Keratinocyte (primary cell): ENCODE measurements at regions not wholly inside any gene's neighbourhood (a gene's known extent, or its start where the extent isn't known, plus 50 kb on each side); places are given as distances from the start of the nearest gene placed in this dataset.

Experiments used
- DNase-seq: peaks from one replicate; pipeline ENCODE4 v3.0.0-alpha.2; 2011; ENCODE audit warnings: low read depth, missing footprints, low spot score
- FAIRE-seq: peaks from 2 replicates; lab custom pipeline; 2011; peaks lifted over from hg19 to GRCh38; lab: Jason Lieb, UNC
- H2AFZ ChIP-seq: 2 replicates; pipeline ENCODE4 v1.6.0; 2012; ENCODE audit warnings: low read length, control low read depth, inconsistent platforms; ENCODE audit not compliant: control insufficient read depth
- H3K27ac ChIP-seq: 2 replicates; pipeline ENCODE4 v1.5.1; 2011; ENCODE audit warnings: low read length; ENCODE audit not compliant: control insufficient read depth, insufficient read depth
- H3K27me3 ChIP-seq: 3 replicates; pipeline ENCODE4 v1.6.0; 2011; ENCODE audit warnings: low read length; ENCODE audit not compliant: control insufficient read depth, insufficient read depth; ENCODE audit errors: extremely low read depth
- H3K36me3 ChIP-seq, 2 experiments: 2 replicates in 1 of 2; 3 replicates in 1 of 2; pipeline ENCODE4 v1.5.1; 2011; ENCODE audit warnings: low read length in 2 of 2, mild to moderate bottlenecking in 1 of 2; ENCODE audit not compliant: control insufficient read depth in 2 of 2, insufficient read depth in 2 of 2; ENCODE audit errors: extremely low read depth in 1 of 2
- H3K4me1 ChIP-seq: 3 replicates; pipeline ENCODE4 v1.5.1; 2011; ENCODE audit warnings: low read length; ENCODE audit not compliant: control insufficient read depth, insufficient read depth; ENCODE audit errors: extremely low read depth
- H3K4me2 ChIP-seq: 3 replicates; pipeline ENCODE4 v1.6.0; 2011; ENCODE audit warnings: low read depth, low read length; ENCODE audit not compliant: control insufficient read depth, insufficient read depth; ENCODE audit errors: extremely low read depth
- H3K4me3 ChIP-seq, 3 experiments: fragments of 200-600 bp in 1 of 3; sonication (generic) in 1 of 3; 2 replicates in 2 of 3; 3 replicates in 1 of 3; pipeline ENCODE4 v1.5.1; 2011 to 2016; ENCODE audit warnings: low read length in 3 of 3, mild to moderate bottlenecking in 3 of 3, control low read depth in 2 of 3, inconsistent platforms in 1 of 3, low read depth in 1 of 3, mixed read lengths in 1 of 3, mixed run types in 1 of 3, moderate library complexity in 1 of 3; ENCODE audit not compliant: control insufficient read depth in 2 of 3, insufficient read depth in 2 of 3; ENCODE audit errors: extremely low read depth in 1 of 3
- H3K79me2 ChIP-seq: 2 replicates; pipeline ENCODE4 v1.6.0; 2012; ENCODE audit warnings: low read length; ENCODE audit not compliant: control insufficient read depth, insufficient read depth
- H3K9ac ChIP-seq: 3 replicates; pipeline ENCODE4 v1.6.0; 2011; ENCODE audit warnings: low read length; ENCODE audit not compliant: control insufficient read depth, insufficient read depth; ENCODE audit errors: extremely low read depth
- H3K9me1 ChIP-seq: 3 replicates; pipeline ENCODE4 v1.6.0; 2011; ENCODE audit warnings: low read length; ENCODE audit not compliant: control insufficient read depth, insufficient read depth; ENCODE audit errors: extremely low read depth
- H3K9me3 ChIP-seq: 2 replicates; pipeline ENCODE4 v1.5.1; 2012; ENCODE audit warnings: low read depth, low read length; ENCODE audit not compliant: control insufficient read depth
- H4K20me1 ChIP-seq: 3 replicates; pipeline ENCODE4 v1.6.0; 2011; ENCODE audit warnings: low read length; ENCODE audit not compliant: control insufficient read depth, insufficient read depth; ENCODE audit errors: extremely low read depth
- EZH2 ChIP-seq: IDR thresholded peaks from one replicate; pipeline ENCODE4 v1.6.1; 2012; ENCODE audit warnings: inconsistent platforms, mild to moderate bottlenecking, low read length, moderate library complexity
- dilution Hi-C: fragments of 300-500 bp; cut with MboI; formaldehyde crosslinking; loops from one replicate; pipeline ENCODE4 v1.7.0; 2020; ENCODE audit warnings: low sequenced_read_pairs; ENCODE audit not compliant: extremely low pct_ligation_motif_present
- TF ChIP-seq, protein P1 (sequence below), 3 experiments: IDR thresholded peaks in 1 of 3; conservative IDR thresholded peaks in 1 of 3; optimal IDR thresholded peaks in 1 of 3; 2 replicates in 2 of 3; 3 replicates in 1 of 3; pipeline versions ENCODE3 to v1.5.1; 2011; ENCODE audit warnings: low read length in 3 of 3, mild to moderate bottlenecking in 3 of 3, moderate library complexity in 2 of 3, control low read depth in 1 of 3, inconsistent platforms in 1 of 3; ENCODE audit not compliant: insufficient read depth in 2 of 3; ENCODE audit errors: extremely low read depth in 1 of 3

DNA sequence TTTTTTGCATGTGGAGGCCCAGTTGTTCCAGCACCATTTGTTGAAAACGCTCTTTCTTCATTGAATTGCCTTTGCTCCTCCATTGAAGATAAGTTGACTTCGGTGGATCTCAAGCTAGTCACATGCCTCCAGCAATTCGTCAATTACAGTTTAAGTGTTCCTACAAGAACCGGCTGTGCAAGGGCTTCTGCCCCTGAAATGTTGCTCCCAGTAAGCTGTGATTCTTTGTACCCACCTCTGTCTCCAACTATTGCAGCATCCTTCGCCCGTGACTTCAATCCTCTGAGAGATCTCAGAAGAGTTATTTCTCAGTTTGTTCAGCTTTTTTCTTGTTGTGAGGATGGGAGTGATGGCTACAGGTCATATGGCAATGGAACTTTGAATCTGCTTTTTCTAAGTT lies 194.2 kb upstream of the B3GAT1 start:
- no peak overlapping the region for H3K4me3 ChIP-seq
- H2AFZ ChIP-seq = no peak overlapping the region
- no peak for FAIRE-seq
- TF ChIP-seq, protein P1, sequence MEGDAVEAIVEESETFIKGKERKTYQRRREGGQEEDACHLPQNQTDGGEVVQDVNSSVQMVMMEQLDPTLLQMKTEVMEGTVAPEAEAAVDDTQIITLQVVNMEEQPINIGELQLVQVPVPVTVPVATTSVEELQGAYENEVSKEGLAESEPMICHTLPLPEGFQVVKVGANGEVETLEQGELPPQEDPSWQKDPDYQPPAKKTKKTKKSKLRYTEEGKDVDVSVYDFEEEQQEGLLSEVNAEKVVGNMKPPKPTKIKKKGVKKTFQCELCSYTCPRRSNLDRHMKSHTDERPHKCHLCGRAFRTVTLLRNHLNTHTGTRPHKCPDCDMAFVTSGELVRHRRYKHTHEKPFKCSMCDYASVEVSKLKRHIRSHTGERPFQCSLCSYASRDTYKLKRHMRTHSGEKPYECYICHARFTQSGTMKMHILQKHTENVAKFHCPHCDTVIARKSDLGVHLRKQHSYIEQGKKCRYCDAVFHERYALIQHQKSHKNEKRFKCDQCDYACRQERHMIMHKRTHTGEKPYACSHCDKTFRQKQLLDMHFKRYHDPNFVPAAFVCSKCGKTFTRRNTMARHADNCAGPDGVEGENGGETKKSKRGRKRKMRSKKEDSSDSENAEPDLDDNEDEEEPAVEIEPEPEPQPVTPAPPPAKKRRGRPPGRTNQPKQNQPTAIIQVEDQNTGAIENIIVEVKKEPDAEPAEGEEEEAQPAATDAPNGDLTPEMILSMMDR (optimal IDR thresholded peaks at IDR 0.05 in 1 of 3, IDR thresholded peaks at IDR 0.05 in 1 of 3, conservative IDR thresholded peaks at IDR 0.05 in 1 of 3; ENCODE audit: extremely low read depth in 1 of 3, insufficient read depth in 2 of 3, low read length in 3 of 3) = no peak
- TF ChIP-seq EZH2 = no peak
- H3K27ac ChIP-seq = no peak overlapping the region
- no peaks in the 10 kb centered on the region for H3K4me1 ChIP-seq
- no peaks in the 10 kb centered on the region for H4K20me1 ChIP-seq
- H3K4me2 ChIP-seq = no peak overlapping the region
- no peaks in the 10 kb centered on the region for H3K27me3 ChIP-seq
- H3K9me1 ChIP-seq = no peaks in the 10 kb centered on the region
- DNase-seq = no peak
- dilution Hi-C loops = no loop called here
- no peaks in the 10 kb centered on the region for H3K36me3 ChIP-seq
- no peaks in the 10 kb centered on the region for H3K79me2 ChIP-seq
- no peak overlapping the region for H3K9ac ChIP-seq
- H3K9me3 ChIP-seq = no peaks in the 10 kb centered on the region

DNA sequence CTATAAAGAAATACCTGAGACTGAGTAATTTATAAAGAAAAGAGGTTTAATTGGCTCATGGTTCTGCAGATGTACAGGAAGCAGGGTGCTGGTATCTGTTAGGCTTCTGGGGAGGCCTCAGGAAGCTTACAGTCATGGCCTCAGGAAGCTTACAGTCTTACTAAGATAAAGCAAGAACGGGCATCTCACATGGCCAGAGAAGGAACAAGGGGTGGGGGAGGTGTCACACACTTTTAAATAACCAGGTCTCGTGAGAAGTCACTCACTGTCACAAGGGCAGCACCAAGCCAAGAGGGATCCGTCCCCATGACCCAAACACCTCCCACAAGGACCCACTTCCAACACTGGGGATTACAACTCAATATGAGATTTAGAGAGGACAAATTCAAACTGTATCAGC lies 192.8 kb upstream of the B3GAT1 start:
- H3K79me2 ChIP-seq = no peaks in the 10 kb centered on the region
- dilution Hi-C loops = no loop called here
- no peak overlapping the region for H3K27ac ChIP-seq
- no peaks in the 10 kb centered on the region for H3K4me1 ChIP-seq
- no peak overlapping the region for H3K4me3 ChIP-seq
- H3K9me1 ChIP-seq = no peaks in the 10 kb centered on the region
- H3K9me3 ChIP-seq = no peaks in the 10 kb centered on the region
- no peak overlapping the region for H2AFZ ChIP-seq
- no peak overlapping the region for H3K4me2 ChIP-seq
- TF ChIP-seq, protein P1 (optimal IDR thresholded peaks at IDR 0.05 in 1 of 3, IDR thresholded peaks at IDR 0.05 in 1 of 3, conservative IDR thresholded peaks at IDR 0.05 in 1 of 3; ENCODE audit: extremely low read depth in 1 of 3, insufficient read depth in 2 of 3, low read length in 3 of 3) = no peak
- TF ChIP-seq EZH2 = no peak
- DNase-seq (no peak), FAIRE-seq (no peak)
- no peak overlapping the region for H3K9ac ChIP-seq
- H3K36me3 ChIP-seq = no peaks in the 10 kb centered on the region
- H4K20me1 ChIP-seq = no peaks in the 10 kb centered on the region
- H3K27me3 ChIP-seq = no peaks in the 10 kb centered on the region
